ENCODE measurements at regions not wholly inside any gene's neighbourhood (a gene's known extent, or its start where the extent isn't known, plus 50 kb on each side); places are given as distances from the start of the nearest gene placed in this dataset.

DNA sequence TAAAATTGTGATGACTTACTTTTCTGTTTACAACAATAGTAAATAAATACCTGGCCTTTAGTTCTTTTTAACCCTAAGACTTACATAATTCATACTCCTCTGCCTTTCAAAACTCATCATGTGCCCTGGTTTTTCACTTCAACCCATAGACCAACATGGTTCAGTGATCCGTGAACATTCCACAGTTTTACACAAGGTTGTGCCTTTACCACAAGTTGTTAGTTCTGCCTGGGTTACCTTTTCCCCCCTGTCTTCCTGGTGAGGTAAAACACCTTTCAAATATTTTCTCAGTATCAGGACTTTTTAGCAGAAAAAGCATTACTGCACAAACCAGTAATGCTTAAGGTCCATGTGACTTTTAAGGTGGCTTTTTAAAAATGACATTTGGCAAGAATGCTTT, 1466.4 kb downstream of the PLA2G4A start:
- WGBS, result 90% methylated on average over 1 of the region's 1 CpG
- no peaks in the 10 kb centered on the region for H3K4me1 ChIP-seq (ENCODE audit: insufficient read depth, low read length)

DNA sequence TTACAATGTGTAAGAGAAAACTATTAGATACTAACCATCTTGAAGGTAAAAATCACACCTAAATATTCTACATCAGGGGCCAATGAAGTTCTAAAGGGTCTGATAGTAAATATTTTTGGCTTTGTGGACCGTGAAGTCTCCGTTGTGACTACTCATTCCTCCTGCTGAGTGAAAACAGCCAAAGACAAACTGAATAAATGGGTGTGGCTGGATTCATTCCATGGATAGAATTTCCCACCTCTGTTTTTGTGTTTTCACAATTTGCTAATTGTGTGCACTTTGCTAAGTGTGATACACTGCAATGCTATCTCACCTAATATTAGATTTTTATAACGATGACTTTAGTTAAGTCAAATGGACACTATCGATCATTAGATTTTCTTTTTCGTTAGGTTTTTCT, 1474.0 kb downstream of the PLA2G4A start:
- Histone ChIP-seq H3K27me3 (ENCODE audit: insufficient read depth, low read length) (no peaks in the 10 kb centered on the region), H3K4me3 (ENCODE audit: low read length) (no peak overlapping the region), H3K36me3 (ENCODE audit: insufficient read depth, low read length) (no peaks in the 10 kb centered on the region), H3K9ac (ENCODE audit: low read depth, low read length) (no peak overlapping the region), H3K9me3 (ENCODE audit: insufficient read depth, low read depth, low read length) (no peaks in the 10 kb centered on the region; the same call in 1 of the 2 replicates), H3K4me1 (ENCODE audit: insufficient read depth, low read length) (no peaks in the 10 kb centered on the region), H3K27ac (ENCODE audit: low read depth, low read length) (no peak overlapping the region)
- 94% methylated on average over 5 of the region's 5 CpGs for WGBS

More for the DNA sequence above, 1466.4 kb downstream of the PLA2G4A start:
- Histone ChIP-seq H3K4me3 (ENCODE audit: low read length) (no peak overlapping the region), H3K27ac (ENCODE audit: low read depth, low read length) (no peak overlapping the region), H3K36me3 (ENCODE audit: insufficient read depth, low read length) (no peaks in the 10 kb centered on the region), H3K9me3 (ENCODE audit: insufficient read depth, low read depth, low read length) (no peaks in the 10 kb centered on the region), H3K9ac (ENCODE audit: low read depth, low read length) (no peak overlapping the region), H3K27me3 (ENCODE audit: insufficient read depth, low read length) (no peaks in the 10 kb centered on the region)

DNA sequence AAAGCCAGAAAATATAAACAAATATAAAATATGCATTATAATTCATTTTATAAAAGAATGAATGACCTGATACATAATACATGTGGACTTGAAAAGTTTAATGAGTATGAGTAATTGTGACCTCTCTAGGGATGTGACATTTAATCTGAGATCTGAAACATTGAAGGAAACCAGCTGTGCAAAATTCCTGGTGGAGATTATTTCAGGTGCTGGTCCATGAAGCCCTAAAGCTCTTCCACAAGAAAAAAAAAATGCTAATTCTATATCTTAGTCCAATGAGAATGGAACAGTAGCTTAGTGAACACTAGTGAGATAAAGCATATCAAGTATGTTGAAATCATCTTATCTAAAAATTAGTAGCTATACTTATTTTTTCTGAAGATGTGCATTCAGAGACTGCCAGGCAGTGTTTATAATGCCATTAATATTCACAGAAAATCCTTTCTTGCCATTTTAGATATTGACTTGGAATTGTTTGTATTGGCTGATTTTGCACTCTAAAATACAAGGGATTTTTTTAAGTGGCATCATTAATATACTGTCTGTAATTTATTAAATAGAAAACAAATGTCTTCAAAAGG, 1485.9 kb downstream of the PLA2G4A start:
- 0 out of 2 replicates have a peak, but pooled peaks cover 3% of the 10 kb centered on the region for H3K4me1 ChIP-seq (ENCODE audit: insufficient read depth, low read length)
- H3K27ac ChIP-seq (ENCODE audit: low read depth, low read length), result no peak overlapping the region
- H3K27me3 ChIP-seq (ENCODE audit: insufficient read depth, low read length), result no peaks in the 10 kb centered on the region
- no peaks in the 10 kb centered on the region for H3K36me3 ChIP-seq (ENCODE audit: insufficient read depth, low read length)
- no peaks in the 10 kb centered on the region for H3K9me3 ChIP-seq (ENCODE audit: insufficient read depth, low read depth, low read length)
- H3K9ac ChIP-seq (ENCODE audit: low read depth, low read length), result no peak overlapping the region
- no peak overlapping the region for H3K4me3 ChIP-seq (ENCODE audit: low read length)

DNA sequence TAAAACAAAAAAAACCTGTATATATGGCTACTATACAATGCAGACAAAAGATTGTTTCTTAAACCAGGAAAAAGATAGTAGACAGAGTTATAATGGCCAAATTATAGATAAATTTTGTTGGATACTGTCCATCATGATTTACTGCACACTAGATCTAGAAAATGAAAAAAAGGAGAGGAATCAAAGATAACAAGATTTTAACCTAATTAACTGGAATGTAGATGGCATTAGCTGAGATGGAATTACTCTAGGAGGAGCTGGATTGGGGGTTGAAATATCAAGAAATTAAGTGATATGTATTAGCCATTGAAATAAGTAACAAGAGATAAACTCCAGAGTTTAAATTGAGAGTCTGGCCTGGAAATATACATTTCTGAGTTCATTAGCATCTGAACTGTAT, 1489.1 kb downstream of the PLA2G4A start:
- Histone ChIP-seq H3K9ac (ENCODE audit: low read depth, low read length) (no peak overlapping the region), H3K9me3 (ENCODE audit: insufficient read depth, low read depth, low read length) (no peaks in the 10 kb centered on the region), H3K27ac (ENCODE audit: low read depth, low read length) (no peak overlapping the region), H3K27me3 (ENCODE audit: insufficient read depth, low read length) (no peaks in the 10 kb centered on the region), H3K36me3 (ENCODE audit: insufficient read depth, low read length) (no peaks in the 10 kb centered on the region), H3K4me1 (ENCODE audit: insufficient read depth, low read length) (peaks cover 19% of the 10 kb centered on the region), H3K4me3 (ENCODE audit: low read length) (no peak overlapping the region)

DNA sequence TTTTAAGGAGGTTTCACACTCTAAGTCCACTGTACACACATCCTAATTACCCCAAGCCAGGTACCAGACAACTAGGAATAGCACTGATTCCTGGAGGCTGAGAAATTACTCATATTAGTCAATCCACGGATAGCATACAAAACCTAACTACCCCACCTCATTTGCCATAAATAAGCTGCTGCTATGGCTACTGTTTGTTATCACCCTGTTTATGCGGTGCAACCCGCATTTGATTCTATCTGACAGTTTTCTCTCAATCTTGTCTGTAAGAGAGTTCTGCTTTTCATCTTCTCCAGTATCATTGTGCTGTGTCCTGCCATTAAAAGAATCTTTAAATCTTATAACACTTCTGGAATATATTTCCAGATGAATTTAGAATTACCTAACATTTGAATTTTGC, 1496.5 kb downstream of the PLA2G4A start:
- no peak overlapping the region for H3K9ac ChIP-seq (ENCODE audit: low read depth, low read length)
- 98% methylated on average over 3 of the region's 3 CpGs for WGBS
- H3K27ac ChIP-seq (ENCODE audit: low read depth, low read length), result no peak overlapping the region
- no peaks in the 10 kb centered on the region for H3K9me3 ChIP-seq (ENCODE audit: insufficient read depth, low read depth, low read length)
- no peaks in the 10 kb centered on the region for H3K36me3 ChIP-seq (ENCODE audit: insufficient read depth, low read length)
- H3K4me1 ChIP-seq (ENCODE audit: insufficient read depth, low read length), result peaks cover 14% of the 10 kb centered on the region
- no peaks in the 10 kb centered on the region for H3K27me3 ChIP-seq (ENCODE audit: insufficient read depth, low read length)
- H3K4me3 ChIP-seq (ENCODE audit: low read length), result no peak overlapping the region

DNA sequence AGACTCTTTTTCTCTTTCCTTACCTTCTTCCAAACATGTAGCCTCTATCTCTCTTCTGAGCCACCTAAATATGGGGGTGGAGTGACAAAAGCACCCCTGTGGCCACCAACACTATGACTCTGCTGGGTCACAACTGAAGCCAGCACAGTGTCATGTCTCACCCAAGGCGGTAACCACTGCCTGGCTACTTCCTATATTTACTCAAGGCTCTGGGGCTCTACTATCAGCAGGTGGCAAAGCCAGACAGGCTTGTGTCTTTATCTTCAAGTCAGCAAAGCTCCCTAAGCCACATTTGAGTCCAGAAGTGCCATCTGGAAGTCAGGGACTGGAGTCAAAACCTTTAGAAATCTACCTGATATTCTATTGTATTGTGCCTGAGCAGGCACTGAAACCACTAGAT, 1515.2 kb downstream of the PLA2G4A start:
- no peaks in the 10 kb centered on the region for H3K36me3 ChIP-seq (ENCODE audit: insufficient read depth, low read length)
- 79% methylated on average over 1 of the region's 1 CpG for WGBS

DNA sequence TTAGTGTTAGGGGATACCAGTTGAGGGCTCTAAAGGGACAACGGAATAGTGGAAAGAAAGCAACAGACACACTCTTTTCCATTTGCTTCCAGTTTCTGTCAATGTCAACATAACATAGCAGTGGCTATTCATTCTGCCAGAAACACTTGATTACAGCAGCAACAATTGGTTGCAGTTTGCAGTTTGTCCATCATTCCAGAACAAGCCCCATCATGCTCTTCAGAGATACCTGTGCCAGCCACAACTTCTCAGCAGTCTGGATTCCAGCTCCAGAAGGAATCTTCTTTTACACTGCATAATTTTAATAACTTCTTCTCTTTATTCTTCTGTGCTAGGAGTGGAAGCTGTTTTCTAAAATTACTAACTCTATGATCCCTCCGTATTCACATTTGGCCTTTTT, 1521.4 kb downstream of the PLA2G4A start:
- Histone ChIP-seq H3K4me3 (ENCODE audit: low read length) (no peak overlapping the region), H3K27me3 (ENCODE audit: insufficient read depth, low read length) (no peaks in the 10 kb centered on the region), H3K36me3 (ENCODE audit: insufficient read depth, low read length) (no peaks in the 10 kb centered on the region), H3K27ac (ENCODE audit: low read depth, low read length) (no peak overlapping the region), H3K9ac (ENCODE audit: low read depth, low read length) (no peak overlapping the region), H3K9me3 (ENCODE audit: insufficient read depth, low read depth, low read length) (no peaks in the 10 kb centered on the region), H3K4me1 (ENCODE audit: insufficient read depth, low read length) (no peaks in the 10 kb centered on the region)
- WGBS, result 92% methylated on average over 1 of the region's 2 CpGs

More for the DNA sequence above, 1515.2 kb downstream of the PLA2G4A start:
- Histone ChIP-seq H3K27me3 (ENCODE audit: insufficient read depth, low read length) (no peaks in the 10 kb centered on the region), H3K9me3 (ENCODE audit: insufficient read depth, low read depth, low read length) (no peaks in the 10 kb centered on the region), H3K9ac (ENCODE audit: low read depth, low read length) (no peak overlapping the region), H3K4me1 (ENCODE audit: insufficient read depth, low read length) (no peaks in the 10 kb centered on the region), H3K27ac (ENCODE audit: low read depth, low read length) (no peak overlapping the region), H3K4me3 (ENCODE audit: low read length) (no peak overlapping the region)

DNA sequence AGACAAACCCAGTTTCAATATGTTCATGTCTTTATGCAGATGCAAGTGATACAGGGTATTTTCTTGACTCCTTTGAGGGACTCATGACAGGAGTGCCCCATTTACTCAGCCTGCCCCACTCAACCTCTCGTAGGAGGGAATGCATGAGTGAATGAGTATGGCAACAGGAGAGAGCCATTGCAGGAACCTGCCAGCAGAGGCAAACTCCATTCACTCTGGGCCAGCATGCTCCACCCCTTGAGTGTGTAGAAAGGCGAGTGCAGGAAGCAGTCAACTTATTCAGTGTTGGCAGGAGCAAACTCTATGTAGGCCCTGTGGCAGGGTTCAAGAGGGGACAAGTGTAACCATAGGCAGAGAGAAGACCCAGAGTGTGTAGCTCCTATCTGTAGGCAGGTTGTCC, 1526.3 kb downstream of the PLA2G4A start:
- no peak overlapping the region for H3K4me3 ChIP-seq (ENCODE audit: low read length)
- no peaks in the 10 kb centered on the region for H3K4me1 ChIP-seq (ENCODE audit: insufficient read depth, low read length)
- no peak overlapping the region for H3K9ac ChIP-seq (ENCODE audit: low read depth, low read length)
- no peaks in the 10 kb centered on the region for H3K27me3 ChIP-seq (ENCODE audit: insufficient read depth, low read length)
- no peaks in the 10 kb centered on the region for H3K9me3 ChIP-seq (ENCODE audit: insufficient read depth, low read depth, low read length)
- no peaks in the 10 kb centered on the region for H3K36me3 ChIP-seq (ENCODE audit: insufficient read depth, low read length)
- H3K27ac ChIP-seq (ENCODE audit: low read depth, low read length), result no peak overlapping the region
- 86% methylated on average over 2 of the region's 2 CpGs for WGBS

DNA sequence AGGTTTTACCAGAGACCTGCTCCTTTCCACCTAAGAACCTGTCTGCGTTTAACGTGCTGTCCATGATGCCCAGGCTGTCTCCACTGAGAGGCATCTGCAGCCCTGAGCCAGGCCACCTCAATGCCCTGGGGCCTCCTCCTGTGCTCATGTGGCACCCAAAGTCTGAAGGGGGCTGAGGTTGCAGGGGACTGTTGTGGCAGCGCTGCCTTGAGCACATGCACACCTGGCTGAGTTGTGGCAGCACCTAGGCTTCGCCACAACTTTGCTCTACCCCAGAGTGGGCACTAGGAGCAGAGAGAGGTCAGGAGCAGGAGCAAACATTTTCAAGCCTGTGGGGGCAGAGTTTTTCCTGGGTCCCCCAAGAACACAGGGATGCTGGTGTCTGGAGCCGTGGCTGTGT, 1527.1 kb downstream of the PLA2G4A start:
- Histone ChIP-seq H3K9ac (ENCODE audit: low read depth, low read length) (no peak overlapping the region), H3K27ac (ENCODE audit: low read depth, low read length) (no peak overlapping the region), H3K27me3 (ENCODE audit: insufficient read depth, low read length) (no peaks in the 10 kb centered on the region), H3K4me1 (ENCODE audit: insufficient read depth, low read length) (no peaks in the 10 kb centered on the region), H3K36me3 (ENCODE audit: insufficient read depth, low read length) (no peaks in the 10 kb centered on the region), H3K4me3 (ENCODE audit: low read length) (no peak overlapping the region), H3K9me3 (ENCODE audit: insufficient read depth, low read depth, low read length) (no peaks in the 10 kb centered on the region)
- WGBS, result 88% methylated on average over 5 of the region's 5 CpGs

DNA sequence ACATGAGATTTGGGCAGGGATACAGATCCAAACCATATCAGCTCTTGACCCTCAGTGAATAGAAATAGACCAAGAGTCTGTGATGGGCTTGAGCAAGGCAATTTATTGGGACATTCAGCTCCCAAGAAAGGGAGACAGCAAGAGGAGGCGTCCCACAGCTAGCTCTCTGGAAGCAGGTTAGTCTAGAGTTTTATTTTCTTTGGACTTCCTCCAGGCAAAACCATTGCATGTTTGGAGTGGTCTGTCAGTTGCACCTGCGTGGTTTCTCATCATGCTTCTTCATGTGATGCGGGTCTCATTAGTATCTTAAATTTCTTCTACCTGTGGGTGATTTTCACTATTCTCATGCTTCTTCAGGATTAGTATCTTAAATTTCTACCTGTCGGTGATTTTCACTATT, 1530.6 kb downstream of the PLA2G4A start:
- no peak overlapping the region for H3K27ac ChIP-seq (ENCODE audit: low read depth, low read length)
- no peak overlapping the region for H3K4me3 ChIP-seq (ENCODE audit: low read length)
- H3K4me1 ChIP-seq (ENCODE audit: insufficient read depth, low read length), result no peaks in the 10 kb centered on the region
- 97% methylated on average over 4 of the region's 4 CpGs for WGBS
- H3K27me3 ChIP-seq (ENCODE audit: insufficient read depth, low read length), result no peaks in the 10 kb centered on the region
- no peaks in the 10 kb centered on the region for H3K9me3 ChIP-seq (ENCODE audit: insufficient read depth, low read depth, low read length)
- H3K9ac ChIP-seq (ENCODE audit: low read depth, low read length), result no peak overlapping the region
- H3K36me3 ChIP-seq (ENCODE audit: insufficient read depth, low read length), result no peaks in the 10 kb centered on the region

DNA sequence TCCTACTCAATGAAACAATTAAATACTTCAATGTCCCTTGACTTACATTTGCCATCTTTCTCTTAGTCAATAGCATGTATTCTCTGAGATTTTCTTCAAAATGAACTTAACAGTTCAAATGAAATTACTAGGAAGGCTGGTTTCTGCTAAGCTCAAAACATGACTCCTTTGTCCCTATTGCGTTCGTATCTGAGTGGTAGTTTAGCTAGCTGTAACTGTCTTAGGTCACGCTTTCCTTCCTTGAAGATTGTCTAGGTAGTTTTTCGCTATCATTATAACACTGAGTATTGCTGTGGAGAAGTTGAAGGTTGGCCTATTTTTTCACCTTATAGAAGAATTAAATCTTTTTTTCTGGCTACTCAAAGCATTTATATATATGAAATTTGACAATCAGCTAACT, 1535.2 kb downstream of the PLA2G4A start:
- H3K36me3 ChIP-seq (ENCODE audit: insufficient read depth, low read length), result no peaks in the 10 kb centered on the region
- H3K27me3 ChIP-seq (ENCODE audit: insufficient read depth, low read length), result no peaks in the 10 kb centered on the region
- peaks cover 31% of the 10 kb centered on the region for H3K4me1 ChIP-seq (ENCODE audit: insufficient read depth, low read length)
- no peak overlapping the region for H3K4me3 ChIP-seq (ENCODE audit: low read length)
- no peak overlapping the region for H3K27ac ChIP-seq (ENCODE audit: low read depth, low read length)
- H3K9me3 ChIP-seq (ENCODE audit: insufficient read depth, low read depth, low read length), result no peaks in the 10 kb centered on the region
- WGBS, result 90% methylated on average over 3 of the region's 4 CpGs
- H3K9ac ChIP-seq (ENCODE audit: low read depth, low read length), result no peak overlapping the region

DNA sequence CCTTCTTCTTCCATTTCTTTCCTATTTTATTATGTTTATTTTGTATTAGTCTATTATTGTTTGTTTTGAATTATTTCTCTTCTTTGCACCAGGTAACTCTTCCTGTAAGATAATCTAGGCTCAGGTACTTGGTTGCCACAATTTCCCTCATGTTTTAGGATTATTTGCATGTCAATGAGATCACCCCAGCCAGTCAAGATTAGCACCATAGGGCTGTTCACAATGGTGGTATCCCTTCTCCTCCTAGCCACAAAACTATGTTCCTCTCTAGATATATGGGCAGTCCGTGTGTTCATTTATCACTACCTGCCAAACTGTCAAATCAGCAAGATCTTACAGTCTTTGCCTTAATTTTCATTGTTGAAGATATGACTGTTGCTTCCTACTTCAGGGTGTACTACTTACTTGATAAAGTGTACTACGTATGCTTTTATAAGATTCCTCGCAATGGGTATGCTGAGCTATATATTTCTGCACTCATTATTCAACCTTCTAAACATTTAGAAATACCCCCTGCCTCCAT, 1536.2 kb downstream of the PLA2G4A start:
- 95% methylated on average over 3 of the region's 3 CpGs for WGBS
- no peaks in the 10 kb centered on the region for H3K27me3 ChIP-seq (ENCODE audit: insufficient read depth, low read length)
- H3K9ac ChIP-seq (ENCODE audit: low read depth, low read length), result no peak overlapping the region

More for the DNA sequence above, 1536.2 kb downstream of the PLA2G4A start:
- Histone ChIP-seq H3K36me3 (ENCODE audit: insufficient read depth, low read length) (no peaks in the 10 kb centered on the region), H3K4me1 (ENCODE audit: insufficient read depth, low read length) (peaks cover 31% of the 10 kb centered on the region), H3K4me3 (ENCODE audit: low read length) (no peak overlapping the region), H3K27ac (ENCODE audit: low read depth, low read length) (no peak overlapping the region), H3K9me3 (ENCODE audit: insufficient read depth, low read depth, low read length) (no peaks in the 10 kb centered on the region)

All from HUES64 (cell line).